Islet of Langerhans (tissue), 1 donor: ENCODE measurements at regions not wholly inside any gene's neighbourhood (a gene's known extent, or its start where the extent isn't known, plus 50 kb on each side); places are given as distances from the start of the nearest gene placed in this dataset.
"Not testable (repeated sequence)": the region's sequence is repeated elsewhere in the genome, so short reads cannot be mapped to it uniquely, and the experiment has no call there.

ENCODE experiments used
- FAIRE-seq: peaks from one replicate; lab custom pipeline; 2011; peaks lifted over from hg19 to GRCh38; lab: Jason Lieb, UNC

GRCh38 chr14:44783901-44784300 lies 177.8 kb downstream of the KLHL28 start:
- FAIRE-seq, result no peak

GRCh38 chr14:44782775-44783238 lies 178.9 kb downstream of the KLHL28 start:
- no peak for FAIRE-seq

DNA sequence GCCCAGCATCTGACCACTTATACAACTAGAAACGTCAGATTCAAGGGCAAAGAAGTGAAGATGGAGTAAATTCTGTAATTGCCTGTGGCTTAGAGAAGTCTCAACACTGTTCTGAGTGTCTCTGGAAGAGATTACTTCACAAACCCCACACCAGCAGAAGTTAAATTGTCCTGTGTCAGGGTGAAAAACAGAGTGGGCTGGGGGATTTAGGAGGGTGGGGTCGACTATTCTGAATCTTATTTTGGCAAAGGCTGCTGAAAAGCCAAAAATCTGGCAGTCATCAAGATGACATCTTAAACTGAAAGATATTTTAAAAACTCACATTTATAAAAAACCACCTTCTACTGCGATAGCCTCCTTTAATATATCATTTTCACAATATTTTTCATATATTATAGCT lies 180.8 kb downstream of the KLHL28 start:
- no peak for FAIRE-seq

DNA sequence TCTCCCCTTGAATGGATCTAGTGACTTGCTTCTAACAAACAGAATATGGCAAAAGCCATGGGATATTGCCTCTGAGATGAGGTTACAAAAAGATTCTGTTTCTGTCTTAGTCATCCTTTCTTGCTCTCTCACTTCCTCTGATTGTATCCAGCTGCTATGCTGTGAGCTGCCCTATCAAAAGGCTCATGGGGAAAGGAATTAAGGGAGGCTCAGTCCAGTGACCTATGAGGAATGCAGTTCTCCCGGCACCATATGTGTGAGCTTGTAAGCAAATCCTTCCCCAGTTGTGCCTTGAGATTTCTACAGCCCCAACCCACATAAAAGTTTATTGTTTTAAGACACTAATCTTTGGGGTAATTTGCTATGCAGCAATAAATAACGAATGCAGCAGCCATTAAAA lies 183.1 kb downstream of the KLHL28 start:
- FAIRE-seq, result no peak

DNA sequence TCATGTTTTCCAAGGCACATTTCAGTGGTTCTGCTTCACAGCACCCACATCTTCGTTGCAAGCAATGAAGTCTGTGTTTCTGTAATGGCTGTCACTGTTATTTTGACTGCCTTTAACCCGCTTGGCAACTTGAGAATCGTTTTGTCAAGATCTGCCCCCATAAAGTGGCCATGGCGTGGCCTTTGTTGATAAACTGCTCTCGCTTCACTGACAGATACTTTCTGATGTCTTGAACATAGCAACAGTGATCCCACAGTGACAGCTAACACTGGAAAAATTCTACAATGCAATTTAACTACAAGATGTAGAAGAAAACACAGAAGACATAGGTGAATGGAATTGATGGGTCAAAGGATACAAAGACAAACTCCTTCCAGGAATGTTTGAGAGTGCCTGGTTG lies 184.2 kb downstream of the KLHL28 start:
- no peak for FAIRE-seq

- no peak for FAIRE-seq
Observed at GRCh38 chr14:44775248-44775647, 186.5 kb downstream of the KLHL28 start.

GRCh38 chr14:44774396-44774795 lies 187.4 kb downstream of the KLHL28 start:
- FAIRE-seq, result no peak

DNA sequence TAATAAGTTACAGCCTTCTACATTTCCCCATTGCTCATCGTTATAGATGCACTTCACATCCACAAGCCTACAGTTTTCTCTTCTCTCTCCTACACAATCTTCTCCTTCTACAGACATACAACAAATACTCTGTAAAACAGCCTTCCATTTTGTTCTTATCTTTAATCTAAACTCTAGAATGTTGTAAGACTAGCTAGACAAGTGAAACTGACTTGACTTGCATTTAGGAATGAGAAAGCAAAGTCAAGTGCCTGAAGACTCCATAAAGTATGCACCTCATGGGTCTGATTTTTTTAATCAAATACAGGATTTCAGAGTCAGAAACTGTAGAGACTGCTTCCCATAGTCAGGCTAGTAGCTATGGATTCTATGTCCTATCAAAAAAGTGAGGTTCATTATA lies 190.3 kb downstream of the KLHL28 start:
- FAIRE-seq, result no peak

- FAIRE-seq, result no peak
Observed at GRCh38 chr14:44770201-44770600, 191.5 kb downstream of the KLHL28 start.

GRCh38 chr14:44768935-44769334 lies 192.8 kb downstream of the KLHL28 start:
- FAIRE-seq, result no peak

GRCh38 chr14:44767646-44768173 lies 194.0 kb downstream of the KLHL28 start:
- no peak for FAIRE-seq

- FAIRE-seq, result no peak
Observed at GRCh38 chr14:44766285-44766684, 195.5 kb downstream of the KLHL28 start.

GRCh38 chr14:44763356-44763755 lies 198.4 kb downstream of the KLHL28 start:
- no peak for FAIRE-seq

DNA sequence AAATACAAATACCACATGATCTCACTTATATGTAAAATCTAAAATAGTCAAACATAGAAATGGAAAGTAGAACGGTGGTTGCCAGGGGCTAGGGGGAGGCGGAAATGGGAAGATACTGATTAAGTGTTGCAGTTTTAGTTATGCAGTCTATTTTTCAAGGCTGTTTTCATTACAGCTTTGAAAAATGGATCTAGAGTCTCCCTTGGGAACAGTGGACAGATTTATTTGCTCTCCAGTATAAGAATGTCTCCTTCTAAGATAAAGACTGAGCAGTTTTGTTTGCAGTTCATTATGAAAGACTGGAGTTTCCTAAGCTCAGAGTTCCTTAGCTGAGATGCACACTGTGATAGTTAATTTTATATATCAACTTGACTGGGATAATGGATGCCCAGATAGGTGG lies 202.5 kb downstream of the KLHL28 start:
- no peak for FAIRE-seq

- no peak for FAIRE-seq
Observed at GRCh38 chr14:44756554-44756953, 205.2 kb downstream of the KLHL28 start.

DNA sequence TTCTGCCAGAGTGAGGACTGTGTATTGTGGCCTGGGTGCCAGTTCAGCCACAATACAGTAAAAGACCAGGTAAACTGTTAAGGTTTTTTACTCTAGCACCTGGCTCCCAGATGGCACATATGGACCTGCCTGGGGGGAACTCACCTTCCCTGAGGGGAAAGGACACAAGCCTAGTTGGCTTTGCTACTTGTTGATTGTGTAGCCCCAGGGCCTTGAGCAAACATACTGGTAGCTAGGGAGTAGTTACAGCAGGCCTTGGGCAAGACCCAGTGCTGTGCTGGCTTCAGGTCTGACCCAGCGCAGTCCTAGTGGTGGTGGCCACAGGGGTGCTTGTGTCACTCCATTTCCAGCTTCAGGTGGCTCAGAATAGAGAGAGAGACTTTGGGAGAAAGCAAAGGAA lies 216.4 kb downstream of the KLHL28 start:
- no peak for FAIRE-seq

- FAIRE-seq, result no peak
Observed at GRCh38 chr14:44742202-44742601, 219.5 kb downstream of the KLHL28 start.

DNA sequence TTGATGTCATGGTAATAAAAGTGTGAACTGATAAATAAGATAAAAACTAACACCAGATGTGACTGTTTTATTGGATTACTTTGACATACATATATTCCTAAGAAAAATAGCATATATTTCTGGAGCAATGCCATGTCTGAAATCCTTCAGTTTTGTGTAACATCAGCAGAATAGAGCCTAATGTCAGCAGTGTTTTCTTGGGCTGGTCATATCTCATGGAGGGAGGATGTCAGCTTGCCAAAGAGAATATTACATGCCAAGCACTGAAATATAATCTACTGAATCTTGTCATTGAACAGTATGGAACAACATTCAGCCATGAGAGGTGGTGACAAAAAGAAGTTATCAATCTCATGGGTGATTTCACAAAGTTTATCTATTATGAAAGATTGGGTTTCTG lies 220.3 kb downstream of the KLHL28 start:
- FAIRE-seq, result no peak

DNA sequence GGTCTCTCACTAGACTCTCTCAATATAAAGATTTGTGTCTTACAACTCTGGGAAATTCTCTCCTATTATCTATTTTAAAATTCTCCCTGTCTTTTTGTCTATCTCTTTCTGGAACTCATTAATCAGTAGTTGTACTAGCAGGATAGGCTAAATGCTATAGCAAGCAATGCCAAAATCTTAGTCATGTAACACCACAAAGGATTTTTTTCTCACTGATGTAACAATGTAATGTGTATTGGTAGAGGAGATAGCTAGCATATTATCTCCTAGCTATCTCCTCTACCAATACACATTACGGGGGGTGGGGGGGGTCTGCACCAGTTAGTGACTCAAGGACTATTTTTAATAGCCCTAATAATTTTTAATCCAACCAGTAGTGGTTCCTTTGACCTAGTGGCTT lies 225.4 kb downstream of the KLHL28 start:
- FAIRE-seq, result no peak

DNA sequence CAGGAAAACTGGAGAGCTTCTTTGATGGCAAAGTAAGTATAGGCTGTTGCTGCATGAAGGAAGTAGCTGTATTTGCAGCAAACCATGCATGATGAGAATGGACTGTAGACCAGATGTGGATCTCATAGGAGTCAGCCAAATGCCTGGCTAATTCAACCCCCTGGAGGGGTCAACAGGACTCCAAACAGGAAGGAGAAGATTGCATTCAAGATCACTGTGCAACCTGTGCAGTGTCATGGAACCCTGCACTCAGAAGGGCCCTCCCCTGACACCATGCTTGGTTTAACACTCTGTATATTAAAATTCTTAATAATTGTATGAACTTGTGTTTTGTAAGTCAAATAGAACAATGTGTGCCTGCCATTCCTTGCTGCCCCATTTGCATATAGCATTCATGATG lies 225.1 kb upstream of the FSCB start:
- no peak for FAIRE-seq

GRCh38 chr14:44730860-44731259 lies 223.8 kb upstream of the FSCB start:
- FAIRE-seq, result no peak

- not testable (repeated sequence) for FAIRE-seq
Observed at GRCh38 chr14:44721395-44721794, 214.3 kb upstream of the FSCB start.

- FAIRE-seq, result no peak
Observed at GRCh38 chr14:44720707-44721106, 213.6 kb upstream of the FSCB start.

DNA sequence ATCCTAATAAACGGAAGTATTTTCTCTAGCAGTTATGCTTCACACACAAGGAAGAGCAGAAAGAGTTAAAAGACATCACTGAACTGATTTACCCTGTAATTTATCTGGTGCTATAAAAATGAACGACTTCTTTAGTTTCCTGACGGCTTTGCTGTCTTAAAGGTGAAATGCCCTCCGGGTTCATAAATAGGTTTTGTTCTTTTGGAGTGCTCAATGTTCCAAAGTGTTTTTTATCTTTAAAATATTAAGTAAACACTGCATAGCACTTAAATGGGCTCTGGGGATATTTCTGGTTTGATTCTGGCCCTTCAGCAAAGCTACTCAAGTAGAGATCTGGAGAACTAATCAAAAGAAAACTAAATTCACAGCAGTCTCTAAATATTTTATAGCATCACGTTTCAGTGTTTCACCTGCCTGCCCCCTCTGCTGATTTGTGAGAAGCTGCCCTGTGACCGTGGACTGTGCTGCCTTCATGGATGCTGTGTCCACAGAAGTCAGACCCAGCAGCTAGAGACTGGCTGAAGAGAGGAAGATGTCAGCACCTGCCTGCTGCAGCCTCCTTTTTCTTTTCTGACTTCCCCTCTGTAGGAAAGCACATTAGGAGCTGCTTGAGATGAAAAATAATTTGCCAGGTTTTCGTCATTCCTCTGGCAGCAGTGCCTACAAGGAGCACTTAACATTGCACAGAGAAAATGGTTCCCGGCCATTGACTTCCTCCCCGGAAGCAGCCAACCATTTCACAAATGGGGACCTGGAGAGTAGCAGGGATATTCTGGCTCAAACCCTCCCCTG lies 205.1 kb upstream of the FSCB start:
- FAIRE-seq, result no peak
